8988T (cell line): ENCODE measurements at regions not wholly inside any gene's neighbourhood (a gene's known extent, or its start where the extent isn't known, plus 50 kb on each side); places are given as distances from the start of the nearest gene placed in this dataset.
"Not testable (repeated sequence)": the region's sequence is repeated elsewhere in the genome, so short reads cannot be mapped to it uniquely, and the experiment has no call there.

Experiments used
- DNase-seq: peaks from one replicate; pipeline ENCODE4 v3.0.0; 2011

GRCh38 chr5:163306421-163306820, 131.0 kb upstream of the CCNG1 start:
- no peak for DNase-seq

- DNase-seq, result no peak
Observed at GRCh38 chr5:163309914-163310313, 127.5 kb upstream of the CCNG1 start.

- no peak for DNase-seq
Observed at GRCh38 chr5:163310997-163311396, 126.4 kb upstream of the CCNG1 start.

GRCh38 chr5:163312598-163312997, 124.8 kb upstream of the CCNG1 start:
- no peak for DNase-seq

- DNase-seq, result not testable (repeated sequence)
Observed at GRCh38 chr5:163313049-163313448, 124.3 kb upstream of the CCNG1 start.

- not testable (repeated sequence) for DNase-seq
Observed at GRCh38 chr5:163316374-163316773, 121.0 kb upstream of the CCNG1 start.

- no peak for DNase-seq
Observed at GRCh38 chr5:163318707-163319106, 118.7 kb upstream of the CCNG1 start.

GRCh38 chr5:163321511-163321910, 115.9 kb upstream of the CCNG1 start:
- DNase-seq, result no peak

- no peak for DNase-seq
Observed at GRCh38 chr5:163330723-163331668, 106.4 kb upstream of the CCNG1 start.

GRCh38 chr5:163336074-163336473, 101.3 kb upstream of the CCNG1 start:
- not testable (repeated sequence) for DNase-seq

GRCh38 chr5:163339148-163339547, 98.2 kb upstream of the CCNG1 start:
- no peak for DNase-seq

- DNase-seq, result not testable (repeated sequence)
Observed at GRCh38 chr5:163340378-163340777, 97.0 kb upstream of the CCNG1 start.

GRCh38 chr5:163342306-163342705, 95.1 kb upstream of the CCNG1 start:
- DNase-seq, result no peak

- no peak for DNase-seq
Observed at GRCh38 chr5:163345216-163345615, 92.2 kb upstream of the CCNG1 start.

- peak; percentile 18 for DNase-seq
Observed at GRCh38 chr5:163347671-163348070, 89.7 kb upstream of the CCNG1 start.

GRCh38 chr5:163350083-163350482, 87.3 kb upstream of the CCNG1 start:
- DNase-seq, result no peak

- DNase-seq, result no peak
Observed at GRCh38 chr5:163352531-163352930, 84.9 kb upstream of the CCNG1 start.

GRCh38 chr5:163355811-163356210, 81.6 kb upstream of the CCNG1 start:
- DNase-seq, result not testable (repeated sequence)

GRCh38 chr5:163357636-163358035, 79.8 kb upstream of the CCNG1 start:
- no peak for DNase-seq

GRCh38 chr5:163360656-163361055, 76.7 kb upstream of the CCNG1 start:
- DNase-seq, result no peak

GRCh38 chr5:163361450-163361849, 75.9 kb upstream of the CCNG1 start:
- DNase-seq, result no peak

- DNase-seq, result no peak
Observed at GRCh38 chr5:163362840-163363371, 74.5 kb upstream of the CCNG1 start.

- DNase-seq, result no peak
Observed at GRCh38 chr5:163363389-163363788, 74.0 kb upstream of the CCNG1 start.

- no peak for DNase-seq
Observed at GRCh38 chr5:163366757-163367156, 70.6 kb upstream of the CCNG1 start.
